SH-SY5Y (cell line): ENCODE measurements at regions not wholly inside any gene's neighbourhood (a gene's known extent, or its start where the extent isn't known, plus 50 kb on each side); places are given as distances from the start of the nearest gene placed in this dataset.

Source experiments
- GATA2 ChIP-seq: IDR thresholded peaks from 2 replicates; pipeline ENCODE4 v1.6.1; 2011; ENCODE audit warnings: mild to moderate bottlenecking, low read depth, low read length
- GATA3 ChIP-seq: IDR thresholded peaks from 2 replicates; pipeline ENCODE4 v1.6.1; 2011; ENCODE audit warnings: low read depth, mild to moderate bottlenecking, low read length, moderate library complexity

GRCh38 chr12:85457016-85457415 lies 177.0 kb downstream of the ALX1 start:
- TF ChIP-seq GATA2: no peak
- no peak for TF ChIP-seq GATA3

- TF ChIP-seq GATA2: no peak
- TF ChIP-seq GATA3: no peak
These were observed 181.1 kb downstream of the ALX1 start for GRCh38 chr12:85461127-85461526.

- TF ChIP-seq GATA2 (no peak), GATA3 (no peak)
These were observed 182.9 kb downstream of the ALX1 start for GRCh38 chr12:85462888-85463287.

GRCh38 chr12:85466890-85467289 lies 186.9 kb downstream of the ALX1 start:
- TF ChIP-seq GATA2 (no peak), GATA3 (no peak)

- TF ChIP-seq GATA2 (no peak), GATA3 (no peak)
These were observed 188.5 kb downstream of the ALX1 start for GRCh38 chr12:85468356-85469157.

GRCh38 chr12:85476756-85477155 lies 196.7 kb downstream of the ALX1 start:
- TF ChIP-seq GATA2 (no peak), GATA3 (no peak)

GRCh38 chr12:85484387-85484786 lies 204.4 kb downstream of the ALX1 start:
- TF ChIP-seq GATA3 (no peak), GATA2 (no peak)

GRCh38 chr12:85489194-85489593 lies 209.2 kb downstream of the ALX1 start:
- TF ChIP-seq GATA2: no peak
- no peak for TF ChIP-seq GATA3

GRCh38 chr12:85504164-85504563 lies 224.1 kb downstream of the ALX1 start:
- TF ChIP-seq GATA2 (no peak), GATA3 (no peak)

- no peak for TF ChIP-seq GATA2
- TF ChIP-seq GATA3: no peak
These were observed 224.6 kb downstream of the ALX1 start for GRCh38 chr12:85504624-85505023.

GRCh38 chr12:85507456-85507855 lies 227.4 kb downstream of the ALX1 start:
- TF ChIP-seq GATA3: no peak
- TF ChIP-seq GATA2: no peak

- TF ChIP-seq GATA3 (no peak), GATA2 (no peak)
These were observed 229.2 kb downstream of the ALX1 start for GRCh38 chr12:85509081-85509856.

GRCh38 chr12:85509857-85510256 lies 229.8 kb downstream of the ALX1 start:
- no peak for TF ChIP-seq GATA3
- TF ChIP-seq GATA2: no peak

- TF ChIP-seq GATA3: no peak
- TF ChIP-seq GATA2: no peak
These were observed 236.0 kb downstream of the ALX1 start for GRCh38 chr12:85516039-85516438.
